NCI-H2171 treated with DMSO at 0.1 percent for 48 hours (cell line): ENCODE measurements at regions not wholly inside any gene's neighbourhood (a gene's known extent, or its start where the extent isn't known, plus 50 kb on each side); places are given as distances from the start of the nearest gene placed in this dataset.

ENCODE experiments used
- DNase-seq: peaks from one replicate; lab custom pipeline; 2025; lab: John Stamatoyannopoulos, UW

DNA sequence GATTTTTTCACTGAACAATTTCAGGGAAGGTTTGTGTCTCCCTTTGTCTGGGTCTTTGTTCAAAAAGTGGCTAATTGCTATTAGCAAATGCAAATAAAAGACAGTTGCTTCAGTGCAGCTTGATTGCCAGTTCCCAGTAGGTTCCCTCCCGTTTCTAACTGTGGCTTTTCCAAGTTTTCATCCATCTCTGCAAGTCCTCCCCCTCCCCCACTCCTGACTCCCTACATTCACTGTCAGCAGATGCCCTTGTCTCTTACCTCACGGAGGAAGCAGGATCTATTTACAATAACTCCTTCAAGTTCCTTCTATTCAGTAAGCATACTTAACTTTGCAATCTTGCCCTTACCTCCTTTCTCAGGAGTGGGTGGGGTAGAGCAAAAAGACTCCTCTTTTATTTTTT, 55.4 kb upstream of the SCEL start:
- DNase-seq, result no peak

DNA sequence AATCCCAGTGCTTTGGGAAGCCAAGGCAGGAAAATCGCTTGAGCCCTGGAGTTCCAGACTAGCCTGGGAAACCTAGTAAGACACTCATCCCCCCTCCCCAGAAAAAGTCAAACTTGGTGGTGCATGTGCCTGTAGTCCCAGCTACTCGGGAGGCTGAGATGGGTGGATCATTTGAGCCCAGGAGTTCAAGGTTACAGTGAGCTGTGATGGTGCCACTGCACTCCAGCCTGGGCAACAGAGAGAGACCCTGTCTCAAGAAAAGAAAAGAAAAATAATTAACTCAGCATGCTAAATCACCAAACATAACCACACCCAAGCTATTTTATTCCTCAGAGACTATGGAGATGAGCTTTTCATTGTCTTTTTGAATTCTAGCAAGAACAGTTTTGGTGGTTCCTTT, 56.2 kb upstream of the SCEL start:
- DNase-seq, result no peak

GRCh38 chr13:77477299-77477848, 58.1 kb upstream of the SCEL start:
- DNase-seq, result no peak

DNA sequence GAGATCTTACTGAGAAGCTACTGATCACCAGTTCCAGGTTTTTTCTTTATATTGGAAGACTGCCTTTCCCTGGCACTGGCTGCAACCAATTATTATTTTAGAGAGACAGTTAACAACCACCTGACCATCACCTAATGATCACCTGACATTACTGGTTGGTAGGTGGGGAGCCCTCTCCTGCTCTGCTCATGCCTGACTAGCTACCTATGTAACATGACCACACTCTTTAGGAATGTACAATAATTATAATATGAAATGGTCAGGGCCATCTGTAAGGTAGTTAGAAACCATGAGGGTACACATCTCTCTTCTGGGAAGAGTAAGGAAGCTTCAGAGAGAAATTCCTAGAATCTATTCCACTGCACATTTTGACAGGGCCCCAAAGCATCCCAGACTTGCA, 59.0 kb upstream of the SCEL start:
- no peak for DNase-seq

DNA sequence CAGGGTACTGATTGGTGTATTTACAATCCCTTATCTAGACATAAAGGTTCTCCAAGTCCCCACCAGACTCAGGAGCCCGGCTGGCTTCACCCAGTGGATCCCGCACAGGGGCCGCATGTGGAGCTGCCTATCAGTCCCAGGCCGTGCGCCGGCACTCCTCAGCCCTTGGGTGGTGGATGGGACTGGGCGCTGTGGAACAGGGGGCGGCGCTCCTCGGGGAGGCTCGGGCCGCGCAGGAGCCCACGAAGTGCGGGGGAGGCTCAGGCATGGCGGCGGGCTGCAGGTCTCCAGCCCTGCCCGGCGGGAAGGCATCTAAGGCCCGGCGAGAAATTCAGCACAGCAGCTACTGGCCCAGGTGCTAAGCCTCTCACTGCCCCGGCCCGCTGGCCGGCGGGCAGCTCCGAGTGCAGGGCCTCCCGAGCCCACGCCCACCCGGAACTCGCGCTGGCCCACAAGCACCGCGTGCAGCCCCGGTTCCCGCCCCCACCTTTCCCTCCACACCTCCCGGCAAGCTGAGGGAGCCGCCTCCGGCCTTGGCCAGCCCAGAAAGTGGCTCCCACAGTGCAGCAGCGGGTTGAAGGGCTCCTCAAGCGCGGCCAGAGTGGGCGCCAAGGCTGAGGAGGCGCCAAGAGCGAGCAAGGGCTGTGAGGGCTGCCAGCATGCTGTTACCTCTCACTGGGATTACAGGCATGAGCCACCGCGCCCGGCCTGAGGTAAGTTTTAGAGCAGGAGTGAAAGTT, 60.0 kb upstream of the SCEL start:
- DNase-seq, result no peak

DNA sequence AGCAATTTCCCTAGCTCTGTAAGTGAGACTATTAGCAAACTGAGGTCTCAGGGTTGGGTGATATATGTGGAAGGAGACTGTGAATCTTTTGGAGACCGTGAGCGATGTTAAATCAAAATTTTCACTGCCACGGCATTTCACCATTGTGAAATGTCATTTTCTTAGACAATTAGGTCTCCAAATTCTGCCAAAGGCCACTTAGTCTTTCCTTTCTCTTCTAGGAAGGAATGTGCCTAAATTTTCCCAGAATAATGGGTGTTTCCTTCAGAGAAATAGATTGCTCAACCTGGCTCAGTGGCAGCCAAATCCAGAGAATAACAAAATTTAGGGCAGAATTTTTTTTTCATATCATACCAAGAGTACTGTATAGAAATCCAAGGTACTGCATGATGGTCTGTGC, 64.5 kb upstream of the SCEL start:
- no peak for DNase-seq

- no peak for DNase-seq
Observed at GRCh38 chr13:77466753-77467422, 68.6 kb upstream of the SCEL start.

- no peak for DNase-seq
Observed at GRCh38 chr13:77465603-77466195, 69.8 kb upstream of the SCEL start.

DNA sequence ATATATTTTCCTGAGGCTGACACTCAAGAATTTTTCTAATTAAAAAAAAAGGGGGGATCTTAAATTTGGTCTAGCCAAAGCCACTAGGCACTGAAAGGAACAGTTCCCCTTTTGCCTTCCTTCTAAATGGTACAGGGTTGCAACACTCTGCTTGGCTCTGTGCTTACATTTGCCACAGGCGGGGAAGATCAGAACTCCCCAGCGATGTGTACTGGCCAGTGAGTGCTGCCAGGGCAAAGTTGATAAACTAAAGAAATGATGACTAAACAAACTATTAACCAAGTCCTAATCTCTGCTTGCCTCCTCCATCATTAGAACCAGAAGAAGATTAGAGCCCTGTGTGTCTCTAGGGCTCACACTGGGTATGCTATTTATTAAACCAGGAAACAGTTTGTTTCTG, 75.3 kb upstream of the SCEL start:
- no peak for DNase-seq

- no peak for DNase-seq
Observed at GRCh38 chr13:77459592-77459991, 75.9 kb upstream of the SCEL start.

- no peak for DNase-seq
Observed at GRCh38 chr13:77458736-77459135, 76.8 kb upstream of the SCEL start.

- no peak for DNase-seq
Observed at GRCh38 chr13:77457966-77458365, 77.5 kb upstream of the SCEL start.

GRCh38 chr13:77456271-77456670, 79.2 kb upstream of the SCEL start:
- no peak for DNase-seq

DNA sequence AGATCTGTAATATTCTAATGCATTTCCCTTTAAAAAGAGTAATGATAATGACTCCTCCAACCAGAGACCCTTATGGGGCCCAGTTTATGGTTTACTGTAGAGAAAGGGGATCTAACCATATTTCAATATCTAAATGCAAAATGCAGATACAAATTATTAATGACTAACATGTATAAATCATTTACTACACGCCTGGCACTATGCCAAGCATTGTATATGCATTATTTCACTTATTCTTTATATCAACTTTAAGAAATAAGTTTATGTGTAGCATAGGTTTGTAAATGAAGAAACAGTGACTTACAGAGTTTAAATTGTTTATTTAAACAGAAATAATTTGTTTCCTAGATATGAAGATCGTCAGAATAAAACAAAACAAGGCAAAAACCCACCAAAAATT, 86.2 kb upstream of the SCEL start:
- DNase-seq, result no peak

- no peak for DNase-seq
Observed at GRCh38 chr13:77448689-77449088, 86.8 kb upstream of the SCEL start.

- no peak for DNase-seq
Observed at GRCh38 chr13:77443511-77443910, 92.0 kb upstream of the SCEL start.

DNA sequence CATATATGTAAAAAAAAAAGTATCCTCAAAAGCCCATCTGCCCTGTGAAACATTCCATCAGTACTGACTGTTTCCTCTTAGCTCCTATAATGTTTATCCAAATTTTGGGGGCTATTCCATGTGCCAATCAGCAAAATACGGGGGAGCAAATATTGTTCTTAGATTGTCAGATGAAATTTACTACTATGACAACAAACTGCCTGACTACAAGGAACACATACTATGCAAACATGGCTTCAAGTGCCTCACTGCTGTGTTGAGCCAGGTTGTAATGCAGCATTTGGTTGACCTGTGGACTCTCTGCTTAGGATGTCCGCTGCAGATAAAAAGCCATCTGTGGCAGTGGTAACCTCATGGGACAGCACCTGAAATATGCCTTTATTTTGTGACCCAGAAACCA, 98.2 kb upstream of the SCEL start:
- no peak for DNase-seq

DNA sequence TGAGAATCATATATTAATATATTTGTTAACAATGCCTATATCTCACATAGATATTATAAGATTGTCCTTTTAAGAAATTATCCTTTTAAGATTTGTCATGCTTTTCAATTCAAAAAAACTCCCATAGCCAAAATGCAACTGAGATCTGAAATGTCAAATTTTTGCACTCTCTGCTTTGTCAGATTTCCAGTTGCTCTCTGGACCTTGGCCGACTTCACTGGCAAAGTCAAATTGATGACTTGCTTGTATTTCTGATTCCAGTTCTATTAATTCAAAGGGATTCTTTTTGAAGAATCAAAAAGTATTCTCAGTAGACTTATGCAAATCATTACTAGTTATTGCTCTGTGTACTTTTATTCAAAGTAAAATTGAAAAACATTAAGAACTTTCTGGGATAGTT, 101.2 kb upstream of the SCEL start:
- no peak for DNase-seq

DNA sequence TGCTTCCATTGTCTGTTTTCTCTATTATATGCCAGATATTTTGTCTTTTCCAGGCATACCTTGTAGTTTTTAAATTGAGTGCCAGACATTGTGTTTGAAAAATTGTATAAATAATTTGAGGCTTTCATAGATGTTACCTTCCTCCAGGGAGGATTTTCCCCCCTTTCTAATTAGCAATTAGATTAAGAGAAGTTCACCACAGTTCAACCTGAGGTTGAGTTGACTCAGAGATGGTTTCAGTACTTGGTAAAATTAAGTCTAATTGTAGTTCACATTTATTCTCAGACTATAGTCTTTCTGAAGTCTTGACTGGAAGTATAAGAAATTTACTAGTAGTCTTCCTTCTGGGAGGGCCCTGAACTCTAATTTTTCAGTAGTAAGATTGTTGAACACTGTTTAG, 104.1 kb upstream of the SCEL start:
- DNase-seq, result no peak

- DNase-seq, result no peak
Observed at GRCh38 chr13:77430377-77430951, 103.6 kb upstream of the MYCBP2 start.

GRCh38 chr13:77429320-77430142, 102.6 kb upstream of the MYCBP2 start:
- no peak for DNase-seq

DNA sequence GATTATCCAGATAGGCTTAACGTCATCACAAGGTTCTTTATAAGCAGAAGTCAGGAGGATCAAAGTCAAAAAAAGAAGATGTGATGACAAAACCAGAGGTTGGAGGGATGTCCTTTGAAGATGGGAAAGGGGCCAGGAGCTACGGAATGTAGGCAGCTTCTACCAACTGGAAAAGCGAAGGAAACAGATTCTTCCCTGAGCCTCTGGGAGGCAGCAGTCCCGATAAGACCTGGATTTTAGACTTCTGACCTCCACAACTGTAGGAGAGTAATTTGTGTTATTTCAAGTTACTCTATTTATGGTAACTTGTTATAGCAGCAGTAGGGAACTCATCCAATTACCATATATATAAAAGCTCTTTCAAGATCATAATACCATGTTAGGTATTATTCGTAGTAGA, 98.8 kb upstream of the MYCBP2 start:
- no peak for DNase-seq
